ENCODE measurements at regions not wholly inside any gene's neighbourhood (a gene's known extent, or its start where the extent isn't known, plus 50 kb on each side); places are given as distances from the start of the nearest gene placed in this dataset.

- H3K27ac ChIP-seq = no peak overlapping the region
- TF ChIP-seq CTCF (IDR thresholded peaks at IDR 0.05) (no peak), ZFX (IDR thresholded peaks at IDR 0.05; ENCODE audit: borderline replicate concordance) (no peak)
These were observed 55.2 kb upstream of the RREB1 start for GRCh38 chr6:7052443-7053011.

- TF ChIP-seq CTCF (IDR thresholded peaks at IDR 0.05) (no peak), ZFX (IDR thresholded peaks at IDR 0.05; ENCODE audit: borderline replicate concordance) (no peak)
- H3K27ac ChIP-seq = no peak overlapping the region
These were observed 54.5 kb upstream of the RREB1 start for GRCh38 chr6:7053125-7053774.

Data from 22Rv1 (cell line).